ENCODE measurements at regions not wholly inside any gene's neighbourhood (a gene's known extent, or its start where the extent isn't known, plus 50 kb on each side); places are given as distances from the start of the nearest gene placed in this dataset.

DNA sequence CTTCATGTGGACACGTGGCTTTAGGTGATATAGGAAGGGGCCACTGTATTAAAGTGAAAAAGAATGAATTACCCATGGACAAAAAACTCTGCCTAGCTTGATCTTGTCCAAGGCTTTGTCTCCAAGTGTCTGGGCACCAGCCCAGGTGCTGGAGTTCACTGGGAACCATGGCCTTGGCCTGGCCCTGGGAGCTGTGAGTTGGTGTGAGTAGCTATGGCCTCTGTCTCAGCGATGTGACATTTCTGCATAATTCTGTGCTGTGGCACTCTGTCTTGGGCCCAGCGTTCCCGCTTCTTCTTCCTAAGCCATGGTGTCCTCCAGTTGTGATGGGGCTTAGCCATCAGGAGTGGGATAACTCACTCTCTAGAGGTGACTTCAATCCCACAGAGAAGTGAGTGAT lies 119.0 kb upstream of the PPP2R2D start:
- DNase-seq, result no peak

DNA sequence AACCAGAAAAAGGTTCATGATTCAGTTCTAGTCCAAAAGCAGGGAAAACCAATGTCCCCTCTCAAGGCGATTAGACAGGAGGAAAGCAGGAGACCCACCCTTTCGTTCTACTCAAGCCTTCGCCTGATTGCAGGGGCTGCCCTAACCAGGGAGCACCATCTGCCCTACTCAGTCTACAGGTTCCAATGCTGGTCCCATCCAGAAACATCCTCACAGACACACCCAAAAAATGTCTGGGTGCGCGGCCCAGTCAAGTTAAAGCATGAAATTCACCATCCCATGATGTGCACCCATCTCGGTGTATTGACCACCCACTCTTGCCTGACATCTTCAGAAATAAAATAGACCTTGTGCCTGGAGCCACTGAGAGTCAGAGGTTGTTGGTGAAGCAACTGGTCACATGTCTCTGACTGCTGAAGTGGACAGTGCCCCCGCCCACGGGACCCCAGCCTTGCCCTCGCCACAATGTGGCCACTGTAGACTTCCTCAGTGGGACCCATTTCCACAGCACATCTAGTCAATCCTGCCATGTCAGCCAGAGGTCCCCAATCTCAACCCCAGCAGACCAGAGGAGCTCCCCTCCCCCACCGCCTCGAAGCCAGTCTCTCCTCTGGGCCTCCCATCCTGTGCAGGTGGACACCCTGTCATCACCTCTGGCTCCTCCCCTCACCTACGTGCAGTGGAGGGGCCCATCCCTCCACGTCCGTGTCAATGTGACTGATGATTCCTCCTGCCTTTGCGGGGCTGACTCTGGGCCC lies 116.3 kb upstream of the PPP2R2D start:
- no peak for DNase-seq

DNA sequence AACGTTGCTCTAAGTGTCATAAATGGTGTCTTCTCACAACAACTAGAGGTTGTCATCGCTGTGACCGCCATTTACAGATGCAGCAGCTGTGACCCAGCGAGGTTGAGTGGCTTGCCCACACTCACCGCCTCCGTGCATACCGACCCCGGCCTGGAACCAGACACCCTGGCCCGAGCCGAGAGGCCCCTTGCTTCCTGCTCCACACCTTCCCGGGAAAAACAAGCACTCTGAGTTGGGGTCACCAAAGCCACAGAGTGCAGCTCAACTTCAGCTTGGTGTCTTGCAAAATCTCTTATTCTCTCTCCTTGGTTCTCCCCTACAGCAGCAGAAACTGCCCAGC lies 115.7 kb upstream of the PPP2R2D start:
- no peak for DNase-seq

DNA sequence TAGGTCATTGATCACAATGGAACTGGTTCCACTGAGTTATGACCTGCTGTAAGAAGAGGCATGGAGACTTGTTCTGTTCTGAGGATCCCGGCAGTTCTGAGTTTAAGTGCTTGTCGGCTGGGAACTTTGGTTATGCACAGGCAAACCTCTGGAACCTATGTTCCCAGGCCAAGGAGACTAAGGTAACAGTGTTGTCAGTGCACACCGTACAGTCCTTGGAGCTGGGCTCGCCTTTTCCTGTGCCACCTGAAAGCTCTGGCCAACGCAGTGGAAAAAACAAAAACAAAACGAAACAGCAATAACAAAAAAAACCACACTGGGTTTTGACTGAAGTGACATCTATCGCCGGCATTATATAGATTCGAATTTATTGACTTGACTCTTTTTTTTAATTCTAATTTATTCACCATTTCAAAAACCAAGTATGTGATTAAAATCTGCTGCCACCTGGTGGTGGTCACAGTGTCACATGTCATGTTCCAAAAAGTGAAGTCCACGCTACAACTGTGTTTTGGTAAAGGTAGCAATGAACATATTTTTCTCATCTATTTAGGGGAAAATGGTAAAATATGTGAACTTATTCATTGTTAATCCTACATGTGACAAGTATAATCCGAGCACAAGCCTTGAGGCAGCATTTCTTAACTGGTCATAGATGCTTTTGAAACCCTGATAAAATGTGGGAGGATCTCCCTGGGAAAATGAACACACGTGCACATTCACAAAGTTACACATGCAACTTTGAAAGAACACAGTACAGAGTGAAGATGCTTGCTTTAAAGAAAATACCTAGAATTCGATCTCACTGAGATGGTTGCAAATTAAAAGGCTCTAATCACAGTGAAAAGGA lies 113.8 kb upstream of the PPP2R2D start:
- no peak for DNase-seq

DNA sequence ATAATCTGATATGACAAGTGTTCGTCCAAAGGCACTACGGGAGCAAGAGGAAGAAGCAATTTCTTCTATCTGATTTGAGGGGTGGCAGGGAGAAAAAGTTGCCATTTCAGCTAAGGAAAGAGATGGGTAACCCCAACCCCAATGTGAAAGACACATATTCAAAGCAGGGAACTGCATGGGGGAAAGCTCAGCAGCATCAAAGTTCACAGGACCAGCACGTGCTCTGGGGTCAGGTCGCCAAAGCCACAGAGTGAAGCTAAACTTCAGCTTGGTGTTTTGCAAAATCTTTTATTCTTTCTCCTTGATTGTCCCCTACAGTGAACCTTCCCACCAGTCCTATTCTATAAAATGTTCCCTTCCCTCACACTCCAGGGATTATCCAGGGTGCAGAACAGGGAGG lies 112.8 kb upstream of the PPP2R2D start:
- DNase-seq, result no peak

DNA sequence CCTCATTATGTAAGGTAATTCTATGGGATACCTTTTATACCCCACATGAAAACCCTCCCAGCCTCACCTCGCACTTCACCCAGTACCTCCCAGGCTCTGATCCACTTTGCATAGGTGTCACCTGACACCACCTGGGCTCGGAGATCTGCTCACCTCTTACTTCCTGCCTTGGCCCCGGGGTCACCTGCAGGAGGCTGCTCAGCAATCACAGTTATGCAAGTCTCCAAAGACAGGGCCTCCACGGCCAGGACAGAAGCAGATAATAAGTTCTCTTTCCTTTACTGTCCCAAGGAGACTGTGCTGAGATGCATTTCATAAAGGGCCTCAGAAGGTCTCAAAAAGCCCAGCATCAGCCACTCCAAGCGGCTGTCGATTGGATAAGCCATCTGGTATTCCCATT lies 112.4 kb upstream of the PPP2R2D start:
- DNase-seq, result no peak

DNA sequence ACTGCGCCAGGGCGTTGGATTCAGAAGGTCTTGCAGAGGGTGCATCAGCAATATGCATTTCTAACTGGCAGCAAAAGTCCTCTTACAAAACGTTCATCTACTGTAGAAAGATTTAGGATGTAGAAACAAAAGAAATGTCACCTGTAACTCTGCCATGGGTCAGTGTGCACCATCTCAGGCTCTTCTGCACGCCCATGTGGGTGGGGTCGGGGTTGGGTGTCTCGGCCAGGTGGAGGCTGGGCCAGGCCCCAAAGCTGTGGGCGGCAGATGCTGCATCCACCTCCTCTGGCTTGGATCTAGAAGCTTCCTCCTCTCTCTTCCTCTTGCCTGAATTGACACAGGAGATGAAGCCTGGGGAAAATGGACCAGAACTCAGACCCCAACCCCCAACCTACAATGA lies 111.3 kb upstream of the PPP2R2D start:
- DNase-seq, result no peak

DNA sequence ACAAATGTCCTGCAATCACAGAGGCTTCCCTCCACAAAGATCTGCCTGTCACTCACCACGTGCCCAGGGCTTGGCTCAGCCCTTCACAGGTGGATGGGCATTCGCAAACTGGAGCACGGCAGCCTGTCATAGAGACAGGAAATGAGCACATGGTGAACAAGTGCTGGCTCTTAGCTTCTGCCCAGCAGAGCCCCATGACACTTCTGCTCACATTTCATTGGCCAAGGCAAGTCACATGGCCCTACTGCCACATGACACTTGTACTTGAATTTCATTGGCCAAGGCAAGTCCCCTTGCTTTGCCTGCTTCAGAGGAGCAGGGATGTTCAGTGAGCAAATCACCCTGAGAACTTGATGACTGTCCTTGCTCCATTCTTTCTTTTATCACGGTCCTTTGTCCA lies 110.8 kb upstream of the PPP2R2D start:
- no peak for DNase-seq

DNA sequence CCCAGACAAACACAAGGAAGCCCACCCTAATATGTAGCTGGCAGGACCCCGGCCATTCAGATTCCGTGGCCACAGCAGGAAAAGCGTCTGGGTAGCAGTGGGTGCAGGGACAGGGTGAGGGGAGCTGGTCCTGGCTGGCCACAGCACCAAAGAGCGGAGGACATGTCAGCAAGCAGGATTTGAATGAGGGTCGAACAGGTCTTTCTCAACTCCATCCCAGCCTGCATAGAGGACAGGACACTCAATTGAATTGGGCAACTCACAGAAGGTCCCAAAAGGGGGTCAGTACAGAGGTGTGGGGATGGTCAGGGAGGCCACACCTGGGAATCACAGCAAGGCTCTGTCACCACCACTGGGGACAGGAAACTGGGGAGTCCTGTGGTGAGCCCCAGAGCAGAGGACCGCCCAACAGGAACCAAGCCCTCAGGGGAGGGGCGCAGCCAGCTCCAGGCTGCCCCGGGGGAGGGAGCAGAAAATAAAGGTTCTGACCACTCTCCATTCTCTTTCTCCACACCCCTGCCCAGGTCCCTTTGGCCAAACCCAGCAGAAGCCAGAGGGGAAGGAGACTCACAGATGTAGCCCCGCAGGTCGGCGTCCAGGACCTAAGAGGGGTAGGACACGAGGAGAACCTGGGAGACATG lies 108.7 kb upstream of the PPP2R2D start:
- DNase-seq, result no peak

DNA sequence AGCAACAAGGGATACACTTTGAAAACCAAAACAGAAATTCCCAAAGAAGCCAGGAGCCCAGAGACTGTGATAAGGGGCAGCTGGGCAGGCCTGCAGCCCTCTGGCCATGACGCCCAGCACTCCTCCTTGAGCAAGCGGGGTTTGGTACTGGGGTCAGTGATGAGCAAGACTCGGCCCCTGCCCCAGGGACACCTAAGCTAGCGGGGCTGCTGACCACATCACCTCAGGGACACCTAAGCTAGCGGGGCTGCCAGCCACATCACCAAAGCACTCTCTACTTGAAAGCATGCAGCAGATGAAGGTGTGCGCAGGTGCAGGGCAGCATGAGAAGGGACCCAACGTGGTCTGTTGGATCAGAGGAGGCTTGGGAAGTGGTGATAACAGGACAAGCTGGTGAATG lies 108.0 kb upstream of the PPP2R2D start:
- DNase-seq, result no peak

DNA sequence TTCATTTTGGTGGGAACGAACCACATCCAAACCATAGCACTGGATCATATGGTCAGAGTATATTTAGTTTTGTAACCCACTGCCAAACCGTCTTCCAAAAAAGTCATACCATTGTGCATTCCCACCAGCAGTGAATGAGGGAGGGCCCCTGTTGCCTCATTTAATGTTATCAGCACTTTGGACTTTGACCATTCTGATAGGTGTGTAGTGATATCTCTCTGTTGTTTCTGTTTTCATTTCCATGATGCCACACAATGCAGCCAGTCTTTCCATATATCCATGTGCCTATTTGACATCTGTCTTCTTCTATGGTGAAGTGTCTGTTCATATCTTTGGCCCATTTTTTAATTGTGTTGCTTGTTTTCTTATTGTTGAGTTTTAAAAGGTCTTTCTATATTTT lies 105.0 kb upstream of the PPP2R2D start:
- no peak for DNase-seq

DNA sequence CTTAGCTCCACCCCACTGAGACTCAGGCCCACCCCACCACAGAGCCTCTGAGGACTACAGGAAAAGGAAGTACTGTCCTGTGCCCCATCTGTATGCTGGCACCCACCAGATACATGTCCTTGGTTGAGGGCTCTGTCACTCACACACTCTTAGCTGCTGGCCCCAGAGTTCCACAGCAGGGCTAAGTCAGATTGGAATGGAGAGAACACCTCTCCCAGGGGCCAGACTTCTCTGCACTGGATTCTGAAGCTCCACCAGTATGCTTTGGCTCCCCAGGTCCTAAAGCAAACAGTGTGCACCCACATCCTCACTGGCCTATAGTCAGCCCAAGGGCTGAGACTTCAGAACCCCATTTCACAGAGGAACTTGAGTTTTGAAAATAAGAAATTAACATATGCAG lies 103.2 kb upstream of the PPP2R2D start:
- no peak for DNase-seq

DNA sequence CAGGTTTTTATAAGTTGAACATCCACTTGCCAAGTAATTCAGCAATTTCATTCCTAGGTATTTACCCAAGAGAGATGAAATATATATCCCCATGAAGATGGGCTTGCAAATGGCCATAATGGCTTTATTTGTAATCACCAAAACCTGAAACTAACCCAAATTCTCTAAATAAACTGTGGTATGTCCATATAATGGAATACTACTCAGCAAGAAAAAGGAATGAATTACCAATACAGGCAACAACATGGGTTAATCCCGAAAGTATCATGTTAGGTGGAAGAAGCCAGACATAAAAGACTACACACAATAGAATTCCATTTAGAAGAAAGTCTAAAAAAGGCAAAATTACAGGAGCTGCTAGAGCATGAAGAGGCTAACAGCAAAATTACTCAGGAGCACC lies 101.4 kb upstream of the PPP2R2D start:
- no peak for DNase-seq

DNA sequence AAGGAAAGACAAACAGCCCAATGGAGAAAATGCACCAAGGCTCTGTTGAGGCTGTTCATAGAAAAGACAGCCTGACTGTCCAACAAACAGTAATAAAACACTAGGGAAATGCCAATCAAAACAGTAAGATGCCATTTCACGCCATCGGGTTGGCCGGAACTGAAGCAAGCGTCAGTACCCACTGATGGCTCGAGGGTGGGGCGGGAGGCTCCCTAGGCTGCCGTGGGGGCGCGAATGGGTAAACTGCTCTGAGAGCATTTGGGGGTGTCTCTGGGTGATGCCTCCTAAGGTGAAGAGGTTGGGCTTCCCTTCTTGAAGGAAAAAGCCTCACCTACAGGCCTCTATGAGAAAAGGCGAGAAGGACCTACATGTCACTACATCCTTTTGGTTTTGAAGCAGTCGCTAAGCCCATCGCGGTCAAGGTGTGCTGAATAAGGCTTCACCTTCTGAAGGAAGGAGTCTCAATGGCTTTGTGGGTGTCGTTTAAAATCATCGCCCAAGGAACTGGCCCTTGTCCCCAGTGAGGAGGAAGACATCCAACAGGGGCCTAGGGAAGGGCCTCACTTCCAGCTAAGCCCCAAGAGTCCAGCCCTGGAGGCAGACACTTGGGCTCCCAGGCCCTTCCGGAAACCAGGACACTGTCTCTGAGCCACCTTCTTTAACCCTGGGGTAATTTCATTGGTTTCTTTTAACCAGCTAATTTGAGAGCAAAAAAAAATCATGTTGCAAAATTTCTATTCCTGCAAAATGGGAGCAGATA lies 98.5 kb upstream of the PPP2R2D start:
- DNase-seq, result no peak

DNA sequence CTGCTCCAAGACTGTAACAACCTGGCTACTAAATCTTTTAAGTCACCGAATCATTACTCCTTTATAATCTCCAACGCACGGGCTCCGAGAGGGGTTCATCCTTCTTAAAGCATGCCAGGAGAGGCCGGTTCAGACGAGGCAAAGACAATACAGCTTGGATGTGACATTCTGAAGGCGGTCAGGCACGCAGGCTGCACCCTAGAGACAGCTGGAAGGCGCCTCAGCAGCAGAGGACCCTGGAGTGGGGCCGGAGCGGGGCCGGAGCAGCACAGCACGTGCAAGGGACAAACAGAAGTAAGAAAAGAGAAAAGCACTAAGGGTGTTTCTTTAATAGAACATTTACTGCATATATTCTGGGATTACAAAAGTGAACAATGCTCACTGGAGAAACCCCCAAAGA lies 97.8 kb upstream of the PPP2R2D start:
- no peak for DNase-seq

DNA sequence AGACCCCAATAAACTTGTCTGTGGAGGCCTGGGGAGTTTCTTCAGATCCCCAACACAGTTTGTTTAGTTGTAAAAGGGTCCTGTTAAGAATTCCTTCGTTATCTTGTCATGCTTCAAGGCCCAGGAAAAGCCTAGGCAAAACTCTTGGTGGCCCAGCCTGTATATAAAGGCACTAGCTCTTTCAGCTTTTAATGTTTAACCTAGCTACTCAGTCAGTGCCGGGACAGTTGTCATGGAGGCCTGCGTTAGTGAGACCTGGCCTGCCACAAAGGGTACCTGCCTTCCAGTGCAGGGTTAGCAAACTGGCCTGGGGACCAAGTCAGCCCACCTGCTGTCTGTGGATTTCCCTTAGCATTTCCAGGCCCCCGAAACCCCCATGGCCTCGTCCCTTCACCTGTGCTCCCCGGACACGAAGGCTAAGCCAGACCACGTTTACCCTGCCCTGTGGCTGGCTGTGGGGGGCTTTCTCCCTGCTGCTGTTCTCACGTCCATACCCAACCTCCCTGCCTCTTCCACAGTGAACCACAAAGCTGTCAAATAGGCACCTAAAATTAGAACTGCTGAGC lies 96.9 kb upstream of the PPP2R2D start:
- no peak for DNase-seq

DNA sequence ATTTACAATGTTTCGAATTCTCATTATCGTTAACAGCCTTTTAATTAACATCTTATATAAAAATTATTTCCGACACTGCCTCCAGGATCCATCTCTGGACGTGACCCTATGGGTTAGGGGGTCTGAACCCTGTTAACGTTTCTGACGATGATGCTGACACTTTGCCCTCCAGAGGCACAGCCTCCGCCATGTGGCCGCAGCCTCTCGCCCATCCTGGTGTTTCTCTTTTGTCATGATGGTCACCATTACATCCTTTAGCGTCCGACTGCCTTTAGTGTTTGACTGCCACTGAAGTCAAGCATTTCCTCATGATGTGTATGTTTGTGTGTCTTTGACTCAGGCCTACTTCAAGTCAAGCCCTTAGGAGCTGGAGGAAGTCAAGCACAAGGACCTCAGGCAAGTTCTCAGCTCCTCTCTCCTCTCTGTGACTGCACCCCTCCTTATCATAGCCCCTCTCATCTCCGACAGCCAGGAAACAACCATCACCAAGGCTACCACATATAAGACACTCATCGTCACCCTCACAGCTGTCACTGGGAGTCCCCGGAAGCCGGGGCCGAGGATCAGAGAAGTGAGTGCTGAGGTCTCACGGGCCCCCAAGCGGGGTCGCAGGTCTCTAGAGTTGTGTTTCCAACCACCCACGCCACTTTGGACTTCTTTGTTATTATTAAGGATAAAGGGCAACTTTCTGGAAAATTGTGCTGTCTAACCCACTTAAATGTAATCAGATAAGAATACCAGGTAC lies 96.1 kb upstream of the PPP2R2D start:
- no peak for DNase-seq

DNA sequence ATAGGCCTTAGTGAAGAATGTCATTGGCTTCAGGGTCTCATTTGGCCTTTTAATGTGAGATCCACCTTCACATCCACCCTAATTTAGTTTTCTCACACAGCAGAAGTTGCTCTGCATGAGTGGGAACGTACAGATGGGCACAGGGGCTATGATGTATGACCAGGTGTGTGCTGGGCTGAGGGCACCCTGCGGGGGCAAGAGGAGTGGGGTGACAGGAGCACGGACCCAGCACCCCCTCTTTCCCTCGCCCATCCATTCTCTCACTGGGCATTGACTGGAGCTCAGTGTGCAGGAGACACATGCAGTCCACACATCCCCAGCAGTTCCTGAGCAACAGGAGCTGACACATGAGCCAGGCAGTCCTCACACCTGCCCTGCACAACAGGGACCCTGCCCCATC lies 95.1 kb upstream of the PPP2R2D start:
- DNase-seq, result no peak

DNA sequence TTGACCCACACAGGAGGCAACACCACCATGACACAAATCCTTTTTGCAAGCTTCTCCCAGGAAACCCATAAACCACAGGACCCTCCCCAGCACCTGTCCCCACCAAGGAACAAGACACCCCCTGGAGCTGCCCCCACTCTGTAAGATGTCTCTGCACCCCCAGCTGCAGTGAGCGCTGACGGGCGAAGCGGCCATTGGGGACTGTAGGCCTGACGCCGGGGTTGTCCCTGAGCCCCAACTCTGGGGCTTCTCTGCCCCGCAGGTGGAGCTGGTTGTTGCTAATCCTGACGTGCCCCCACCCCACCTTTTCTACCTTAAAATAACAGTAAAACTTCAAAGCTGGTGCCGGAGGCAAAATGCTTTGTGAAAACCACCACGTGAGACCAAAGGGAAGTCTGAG lies 94.7 kb upstream of the PPP2R2D start:
- DNase-seq, result no peak

DNA sequence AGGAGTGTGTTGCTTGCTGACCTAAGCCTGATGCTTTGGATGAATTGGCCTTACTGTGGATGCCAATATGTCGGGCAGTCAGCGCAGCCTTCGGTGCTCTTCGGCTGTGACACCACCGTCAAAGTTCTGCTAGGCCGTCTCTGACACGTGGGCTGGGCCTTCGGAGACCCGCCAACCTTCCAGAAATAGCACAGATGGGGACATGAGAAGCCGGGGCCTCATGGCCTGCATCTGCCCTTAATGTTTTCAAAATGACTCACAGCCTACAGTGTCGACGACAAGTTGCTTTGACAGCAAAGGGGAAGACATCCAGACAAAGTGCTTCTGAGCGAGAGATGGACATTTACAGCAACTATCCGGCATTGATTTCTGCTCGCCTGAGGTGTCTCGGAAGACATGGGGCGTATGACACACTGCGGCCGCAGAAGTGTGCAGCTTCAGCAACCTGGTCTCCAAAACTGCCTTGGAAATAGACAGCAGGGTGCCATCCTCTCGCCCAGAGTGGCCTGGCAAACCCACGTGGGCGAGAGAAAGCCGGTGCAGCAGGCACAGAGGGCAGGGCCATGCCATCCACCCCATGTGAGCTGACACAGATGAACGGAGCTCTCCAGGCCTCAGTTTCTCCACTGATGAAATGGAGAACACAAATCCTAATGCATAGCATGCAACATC lies 94.0 kb upstream of the PPP2R2D start:
- DNase-seq, result no peak

DNA sequence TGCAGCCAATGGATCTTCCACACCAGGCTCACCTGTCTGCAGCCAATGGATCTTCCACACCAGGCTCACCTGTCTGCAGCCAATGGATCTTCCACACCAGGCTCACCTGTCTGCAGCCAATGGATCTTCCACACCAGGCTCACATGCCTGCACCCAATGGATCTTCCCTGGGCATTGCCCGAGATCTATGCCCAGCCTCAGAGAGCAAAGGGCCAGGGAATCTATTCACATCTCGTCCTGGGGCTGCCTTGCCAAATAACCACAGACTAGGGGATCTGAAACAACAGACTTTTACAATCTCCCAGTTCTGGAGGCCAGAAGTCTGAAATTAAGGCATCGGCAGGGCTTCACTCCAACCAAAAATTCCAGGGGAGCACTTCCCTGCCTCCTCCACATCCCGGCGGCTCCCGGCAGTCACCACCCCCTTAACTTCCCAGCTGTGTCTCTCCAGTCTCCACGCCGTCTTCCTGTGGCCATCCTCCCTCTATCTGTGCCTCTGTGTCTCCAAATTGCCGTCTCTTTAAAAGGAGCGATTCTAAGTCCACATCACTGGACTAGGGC lies 92.4 kb upstream of the PPP2R2D start:
- no peak for DNase-seq

Measured in 8988T (cell line).